Esophagus mucosa (tissue), 1 donor: ENCODE measurements at regions not wholly inside any gene's neighbourhood (a gene's known extent, or its start where the extent isn't known, plus 50 kb on each side); places are given as distances from the start of the nearest gene placed in this dataset.
"Not testable (repeated sequence)": the region's sequence is repeated elsewhere in the genome, so short reads cannot be mapped to it uniquely, and the experiment has no call there.

Experiments
- ATAC-seq: fragments of 200-7000 bp; cut with Tn5 transposase; one replicate; pipeline ENCODE4 v1.9.1; 2020
- donor health status: DM: yes; HTN: yes; CAD: no.

GRCh38 chr10:25724241-25724640 is 209.8 kb upstream of the MYO3A start:
- ATAC-seq, result no peak

- ATAC-seq, result no peak
Observed at GRCh38 chr10:25725917-25726716, 207.9 kb upstream of the MYO3A start.

- no peak for ATAC-seq
Observed at GRCh38 chr10:25738776-25739175, 195.3 kb upstream of the MYO3A start.

- no peak for ATAC-seq
Observed at GRCh38 chr10:25743832-25744231, 190.2 kb upstream of the MYO3A start.

GRCh38 chr10:25744574-25744973 is 189.5 kb upstream of the MYO3A start:
- ATAC-seq, result no peak

- ATAC-seq, result no peak
Observed at GRCh38 chr10:25745976-25746375, 188.1 kb upstream of the MYO3A start.

GRCh38 chr10:25747084-25747483 is 186.9 kb upstream of the MYO3A start:
- ATAC-seq, result no peak

- no peak for ATAC-seq
Observed at GRCh38 chr10:25748509-25748908, 185.5 kb upstream of the MYO3A start.

- ATAC-seq, result no peak
Observed at GRCh38 chr10:25753776-25754175, 180.3 kb upstream of the MYO3A start.

GRCh38 chr10:25755874-25756273 is 178.2 kb upstream of the MYO3A start:
- not testable (repeated sequence) for ATAC-seq

GRCh38 chr10:25756784-25757183 is 177.2 kb upstream of the MYO3A start:
- no peak for ATAC-seq

- ATAC-seq, result no peak
Observed at GRCh38 chr10:25758041-25758457, 176.0 kb upstream of the MYO3A start.

- no peak for ATAC-seq
Observed at GRCh38 chr10:25758511-25758910, 175.5 kb upstream of the MYO3A start.

- ATAC-seq, result no peak
Observed at GRCh38 chr10:25761937-25762336, 172.1 kb upstream of the MYO3A start.

- no peak for ATAC-seq
Observed at GRCh38 chr10:25766213-25766612, 167.8 kb upstream of the MYO3A start.

GRCh38 chr10:25766687-25767221 is 167.3 kb upstream of the MYO3A start:
- no peak for ATAC-seq

GRCh38 chr10:25768167-25768566 is 165.9 kb upstream of the MYO3A start:
- no peak for ATAC-seq

- ATAC-seq, result no peak
Observed at GRCh38 chr10:25778646-25779045, 155.4 kb upstream of the MYO3A start.

GRCh38 chr10:25786161-25786560 is 147.9 kb upstream of the MYO3A start:
- ATAC-seq, result no peak

GRCh38 chr10:25786899-25787298 is 147.1 kb upstream of the MYO3A start:
- ATAC-seq, result no peak

GRCh38 chr10:25797888-25798429 is 136.1 kb upstream of the MYO3A start:
- no peak for ATAC-seq

GRCh38 chr10:25804505-25804904 is 129.5 kb upstream of the MYO3A start:
- ATAC-seq, result no peak

- ATAC-seq, result no peak
Observed at GRCh38 chr10:25805986-25806385, 128.0 kb upstream of the MYO3A start.

GRCh38 chr10:25808372-25808771 is 125.7 kb upstream of the MYO3A start:
- ATAC-seq, result no peak
